Upper lobe of left lung (tissue), 4 donors: ENCODE measurements at regions not wholly inside any gene's neighbourhood (a gene's known extent, or its start where the extent isn't known, plus 50 kb on each side); places are given as distances from the start of the nearest gene placed in this dataset.

Experiments
- POLR2A ChIP-seq, 4 donors: fragments of 450-650 bp; IDR thresholded peaks; one replicate each; pipeline ENCODE4 v1.5.1; 2016 to 2017; ENCODE audit warnings: antibody characterized with exemption in 4 of 4, mild to moderate bottlenecking in 2 of 4
- POLR2AphosphoS5 ChIP-seq, 2 donors: sonication (generic); formaldehyde crosslinking; IDR thresholded peaks; one replicate each; pipeline ENCODE4 v1.5.1; 2017; ENCODE audit warnings: antibody characterized with exemption in 2 of 2
- TF ChIP-seq, protein P1 (sequence below), 6 experiments: fragments of 450-650 bp in 4 of 6; fragments of 200-600 bp in 2 of 6; sonication (generic) in 2 of 6; IDR thresholded peaks; one replicate each; pipeline ENCODE4 v1.5.1; 2016 to 2019; ENCODE audit warnings: antibody characterized with exemption in 6 of 6

DNA sequence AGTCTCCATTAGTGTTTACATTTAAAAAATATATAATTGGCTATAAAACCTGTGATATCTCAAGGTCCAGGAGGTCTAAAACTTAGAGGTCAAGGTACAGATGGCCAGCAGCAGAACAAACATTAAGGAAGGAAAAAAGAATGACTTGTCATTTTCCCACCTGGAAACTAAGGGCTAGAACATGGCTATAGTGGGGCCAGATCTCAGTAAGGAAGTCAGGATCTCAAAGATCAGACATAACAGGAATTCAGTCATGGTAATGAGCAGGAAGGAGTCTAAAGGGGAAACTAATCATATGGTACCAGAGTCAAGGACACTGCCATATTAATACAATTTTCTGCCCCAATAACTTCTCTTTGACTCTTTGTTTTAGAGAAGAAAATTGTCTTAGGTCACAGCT lies 1018.8 kb downstream of the PLA2G4A start:
- TF ChIP-seq POLR2A (IDR thresholded peaks at IDR 0.05) (no peak), POLR2AphosphoS5 (IDR thresholded peaks at IDR 0.05) (no peak)
- TF ChIP-seq, protein P1, sequence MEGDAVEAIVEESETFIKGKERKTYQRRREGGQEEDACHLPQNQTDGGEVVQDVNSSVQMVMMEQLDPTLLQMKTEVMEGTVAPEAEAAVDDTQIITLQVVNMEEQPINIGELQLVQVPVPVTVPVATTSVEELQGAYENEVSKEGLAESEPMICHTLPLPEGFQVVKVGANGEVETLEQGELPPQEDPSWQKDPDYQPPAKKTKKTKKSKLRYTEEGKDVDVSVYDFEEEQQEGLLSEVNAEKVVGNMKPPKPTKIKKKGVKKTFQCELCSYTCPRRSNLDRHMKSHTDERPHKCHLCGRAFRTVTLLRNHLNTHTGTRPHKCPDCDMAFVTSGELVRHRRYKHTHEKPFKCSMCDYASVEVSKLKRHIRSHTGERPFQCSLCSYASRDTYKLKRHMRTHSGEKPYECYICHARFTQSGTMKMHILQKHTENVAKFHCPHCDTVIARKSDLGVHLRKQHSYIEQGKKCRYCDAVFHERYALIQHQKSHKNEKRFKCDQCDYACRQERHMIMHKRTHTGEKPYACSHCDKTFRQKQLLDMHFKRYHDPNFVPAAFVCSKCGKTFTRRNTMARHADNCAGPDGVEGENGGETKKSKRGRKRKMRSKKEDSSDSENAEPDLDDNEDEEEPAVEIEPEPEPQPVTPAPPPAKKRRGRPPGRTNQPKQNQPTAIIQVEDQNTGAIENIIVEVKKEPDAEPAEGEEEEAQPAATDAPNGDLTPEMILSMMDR (IDR thresholded peaks at IDR 0.05) = no peak
